Renal cortical epithelial cell (primary cell): ENCODE measurements at regions not wholly inside any gene's neighbourhood (a gene's known extent, or its start where the extent isn't known, plus 50 kb on each side); places are given as distances from the start of the nearest gene placed in this dataset.

Experiments
- DNase-seq: peaks from one replicate; pipeline ENCODE4 v3.0.0-alpha.2; 2011; ENCODE audit warnings: low read depth

DNA sequence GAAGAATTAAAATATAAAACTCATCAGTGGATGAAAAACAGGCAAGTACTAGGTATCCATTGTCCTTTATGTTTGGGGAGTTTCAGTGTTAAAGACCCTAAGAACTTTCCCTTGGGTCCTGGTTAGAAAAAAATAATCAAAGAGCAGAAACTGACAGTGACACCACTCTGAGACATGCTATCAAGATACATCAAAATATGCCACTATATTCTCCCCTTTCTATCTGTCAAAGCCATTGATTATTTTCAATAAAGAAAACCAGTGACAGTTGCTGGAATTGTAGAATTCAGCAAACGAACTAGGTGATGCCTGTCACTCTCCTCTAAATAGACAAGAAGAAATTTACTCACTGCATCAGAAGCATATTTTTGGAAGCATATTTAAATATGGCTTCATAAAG is 496.7 kb upstream of the CFAP20DC start:
- DNase-seq: no peak

DNA sequence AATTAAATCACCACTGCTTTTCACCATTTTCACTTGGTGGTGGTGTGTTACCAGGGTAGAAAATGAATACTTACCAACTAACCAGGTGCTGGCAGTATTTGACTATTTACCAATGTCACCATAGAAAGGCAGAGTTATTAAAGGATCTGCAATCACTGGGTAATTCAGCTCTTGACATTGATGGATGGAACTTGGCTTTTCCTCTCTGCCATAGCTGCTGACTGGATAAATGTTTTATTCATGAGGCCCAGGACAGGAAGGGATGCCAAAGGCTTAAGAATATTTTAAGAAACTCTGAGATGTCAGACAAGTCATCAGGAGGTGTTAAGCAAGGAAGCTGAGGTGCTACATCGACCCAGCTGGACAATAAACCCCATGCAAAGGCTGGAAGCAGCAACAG is 495.5 kb upstream of the CFAP20DC start:
- DNase-seq: peak; percentile 85

DNA sequence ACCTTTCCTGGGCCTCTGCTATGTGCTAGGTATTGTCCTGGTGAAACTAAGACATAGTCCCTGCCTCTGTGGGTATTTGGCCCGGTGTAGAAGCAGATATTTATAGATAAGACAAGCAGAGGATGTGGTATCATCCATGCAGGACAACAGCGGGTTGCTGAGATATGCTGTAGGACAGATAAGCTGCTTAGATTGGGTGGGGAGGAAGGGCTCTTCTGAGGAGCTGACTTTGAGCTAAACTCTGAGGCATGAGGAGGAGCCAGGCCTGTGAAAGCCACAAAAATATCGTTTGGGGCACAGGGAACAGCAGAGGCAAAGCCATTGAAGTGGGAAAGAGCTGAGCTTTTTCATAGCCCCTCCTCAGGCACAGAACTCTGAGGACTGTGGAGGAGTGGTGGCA is 492.5 kb upstream of the CFAP20DC start:
- DNase-seq: no peak

DNA sequence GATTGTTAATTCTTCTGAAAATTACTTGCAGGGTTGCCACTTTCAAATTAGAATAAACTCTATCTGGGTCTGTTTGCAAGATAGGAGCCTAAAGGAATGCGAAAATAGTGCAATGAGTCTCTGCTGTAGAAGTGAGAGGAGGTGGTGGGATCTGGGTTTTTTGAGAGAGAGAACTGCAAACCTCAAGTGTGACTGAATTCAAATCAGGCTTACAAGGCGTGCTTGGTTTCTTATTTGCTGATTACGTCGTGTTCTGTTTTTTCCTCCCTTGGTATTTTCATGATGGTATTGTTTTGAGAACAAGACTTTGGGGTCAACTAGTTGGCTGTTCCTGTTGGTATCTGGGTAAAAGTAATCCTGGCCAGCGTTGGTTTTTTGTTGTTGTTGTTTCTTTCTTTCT is 490.9 kb upstream of the CFAP20DC start:
- no peak for DNase-seq

DNA sequence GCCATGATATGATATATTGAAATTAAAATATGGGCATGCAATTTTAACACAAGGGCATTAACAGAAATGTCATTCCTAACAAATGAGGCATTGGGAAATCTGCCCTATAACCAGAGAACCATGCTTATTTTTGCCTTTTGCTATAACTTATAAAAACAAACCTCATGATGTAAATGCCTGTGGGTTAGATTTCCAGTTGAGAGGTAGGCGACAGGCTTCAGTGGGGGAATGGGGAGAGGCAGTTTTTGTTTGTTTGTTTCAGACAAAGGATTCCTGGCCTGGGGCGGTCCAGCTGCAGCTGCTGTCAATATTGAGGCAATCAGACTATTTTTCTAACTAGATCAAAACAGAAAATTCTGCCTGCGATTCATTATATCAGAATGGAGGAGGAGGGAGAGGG is 490.4 kb upstream of the CFAP20DC start:
- DNase-seq: no peak

GRCh38 chr3:59538753-59539432 is 489.1 kb upstream of the CFAP20DC start:
- DNase-seq: no peak

DNA sequence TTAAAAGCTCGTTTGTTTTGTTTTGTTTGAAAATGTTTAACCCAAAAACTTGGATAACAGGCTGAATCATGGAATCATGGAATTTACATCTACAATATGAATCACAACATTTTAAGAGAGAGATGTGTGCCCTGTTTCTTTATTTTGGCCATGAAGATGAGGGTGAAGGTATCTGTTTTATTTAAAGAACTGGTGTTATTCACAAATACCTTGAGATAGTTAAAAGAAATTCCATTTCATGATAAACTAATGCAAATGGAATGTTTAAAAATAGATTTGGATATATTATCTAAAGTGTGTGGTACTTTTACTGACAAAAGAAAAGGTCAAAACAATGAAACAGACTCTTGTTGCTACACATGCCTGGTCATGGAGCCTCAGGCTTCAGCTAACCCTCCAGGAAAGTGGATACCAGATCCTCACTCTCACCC is 486.0 kb upstream of the CFAP20DC start:
- peak; percentile 82 for DNase-seq

DNA sequence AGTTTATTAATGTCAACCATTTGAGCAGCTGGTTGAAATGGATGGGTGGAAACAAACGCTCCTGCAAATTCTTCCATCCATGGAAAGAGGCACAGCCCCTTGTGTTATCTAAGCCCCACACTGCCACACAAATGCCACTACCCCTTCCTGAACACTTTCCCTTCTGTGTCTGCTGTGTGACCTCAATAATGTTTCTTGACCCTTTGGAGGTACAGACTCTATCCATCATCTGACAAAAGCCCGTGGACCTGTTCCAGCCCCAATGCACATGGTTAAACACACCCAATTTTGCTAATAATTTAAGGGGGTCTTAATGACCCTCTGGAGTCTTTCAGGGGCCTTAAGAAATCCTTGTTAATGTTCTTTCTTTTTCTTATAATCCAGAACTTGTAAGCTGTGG is 482.2 kb upstream of the CFAP20DC start:
- no peak for DNase-seq

DNA sequence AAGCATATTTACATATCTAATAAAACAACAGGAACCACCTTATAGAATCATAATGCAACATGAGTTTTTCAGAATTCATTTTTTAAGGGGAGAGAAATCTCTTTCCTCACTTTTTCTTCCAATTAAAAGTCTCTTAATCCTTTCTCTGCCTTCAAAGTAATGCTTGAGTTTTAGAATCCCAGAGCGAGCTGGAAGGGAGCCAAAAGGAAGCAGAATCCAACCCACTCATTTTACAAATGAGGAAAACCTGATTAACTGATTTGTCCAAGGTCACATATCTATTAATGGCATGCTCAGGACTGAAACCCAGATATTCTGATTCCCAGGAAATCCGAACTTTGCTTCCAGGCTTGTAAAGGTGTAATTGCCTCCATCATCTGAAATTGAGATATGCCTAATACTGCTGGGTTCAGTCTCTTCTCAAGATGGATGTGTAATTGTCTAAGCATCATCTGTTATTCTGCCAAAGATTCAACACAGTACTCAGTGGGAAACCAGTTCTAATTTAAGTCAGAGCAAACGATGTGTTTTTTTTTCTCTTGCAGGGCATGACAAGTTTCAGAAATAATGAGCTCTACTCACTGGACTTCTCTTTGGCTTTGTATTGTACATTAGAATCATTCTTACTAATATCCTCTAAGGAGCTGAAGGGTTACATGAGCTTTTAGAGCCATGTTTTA is 481.4 kb upstream of the CFAP20DC start:
- no peak for DNase-seq

- no peak for DNase-seq
These were observed 478.4 kb upstream of the CFAP20DC start for GRCh38 chr3:59528251-59528650.

DNA sequence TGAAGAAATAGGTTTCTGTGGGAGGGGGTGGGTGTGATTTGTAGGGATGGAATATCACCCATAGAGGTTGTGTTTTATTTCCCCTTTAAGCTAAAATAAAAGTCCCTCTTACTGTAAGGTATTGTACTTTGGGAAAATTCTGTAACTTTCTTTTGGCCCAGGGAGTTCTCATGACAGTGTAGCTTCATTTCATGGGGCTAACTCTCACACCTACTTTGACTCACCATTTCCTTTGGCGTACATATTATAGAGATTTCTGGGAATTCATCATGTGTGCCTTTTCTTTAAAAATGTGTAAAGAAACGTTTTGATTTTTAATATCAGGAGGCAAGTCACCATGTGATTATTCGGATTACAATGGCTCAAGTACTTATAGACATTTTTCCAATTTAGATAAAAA is 477.7 kb upstream of the CFAP20DC start:
- no peak for DNase-seq

GRCh38 chr3:59526999-59527398 is 477.2 kb upstream of the CFAP20DC start:
- no peak for DNase-seq

- peak; percentile 26 for DNase-seq
These were observed 472.7 kb upstream of the CFAP20DC start for GRCh38 chr3:59522550-59522949.

- DNase-seq: no peak
These were observed 469.3 kb upstream of the CFAP20DC start for GRCh38 chr3:59519094-59519493.

DNA sequence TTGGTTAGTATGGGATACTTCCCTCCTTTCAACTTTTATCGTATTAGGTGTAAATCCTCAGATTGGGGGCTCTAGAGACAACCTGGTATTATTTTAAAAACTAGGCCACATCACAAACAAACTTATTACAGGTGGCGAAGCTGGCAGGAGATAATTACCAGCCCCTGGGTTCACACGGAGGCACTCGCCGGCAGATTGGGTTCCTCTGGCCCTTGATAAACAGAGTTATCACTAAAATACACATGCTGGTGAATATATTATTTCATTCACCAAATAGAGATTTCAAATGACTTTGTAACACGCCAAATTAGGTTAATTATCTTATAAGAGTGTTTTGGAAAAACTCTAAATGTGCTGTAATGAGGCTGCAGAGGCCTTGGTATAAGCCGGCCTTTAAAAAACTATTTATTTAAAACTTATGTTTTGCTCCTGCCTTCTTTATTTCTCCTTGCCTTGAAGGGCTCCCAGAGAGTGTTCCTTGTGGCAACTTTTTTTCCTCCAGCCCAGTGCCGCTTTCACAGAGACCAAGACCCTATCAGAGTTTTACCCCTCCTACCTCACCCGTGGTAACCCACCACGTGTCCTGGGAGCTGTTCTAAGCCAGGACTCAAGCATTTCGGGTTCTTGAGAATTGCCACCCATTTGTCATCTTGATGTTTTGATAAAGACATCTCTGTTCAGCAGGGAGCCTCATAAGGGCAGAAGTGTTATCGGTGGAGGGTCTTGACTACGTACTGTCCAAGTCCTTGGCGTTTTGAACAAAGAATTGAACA is 468.6 kb upstream of the CFAP20DC start:
- DNase-seq: no peak

DNA sequence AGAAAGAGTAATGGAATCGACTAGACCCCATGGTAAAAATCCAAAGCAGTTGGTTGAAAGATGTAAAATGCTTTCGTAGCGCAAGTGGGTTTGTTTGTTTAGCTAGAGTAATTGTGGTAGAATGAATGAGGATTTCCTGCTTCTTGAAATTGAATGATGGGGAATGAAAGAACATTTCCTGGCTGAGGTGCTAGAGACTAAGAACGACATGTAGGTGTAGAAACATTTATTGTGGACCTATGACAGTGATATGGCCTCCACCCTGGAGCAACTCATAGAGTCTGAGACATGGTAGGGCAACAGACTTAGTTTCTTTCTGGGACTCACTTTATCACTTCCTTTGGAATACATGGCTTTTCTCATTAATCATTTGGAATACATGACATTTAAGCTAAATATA is 467.6 kb upstream of the CFAP20DC start:
- no peak for DNase-seq

GRCh38 chr3:59515966-59516365 is 466.1 kb upstream of the CFAP20DC start:
- no peak for DNase-seq

DNA sequence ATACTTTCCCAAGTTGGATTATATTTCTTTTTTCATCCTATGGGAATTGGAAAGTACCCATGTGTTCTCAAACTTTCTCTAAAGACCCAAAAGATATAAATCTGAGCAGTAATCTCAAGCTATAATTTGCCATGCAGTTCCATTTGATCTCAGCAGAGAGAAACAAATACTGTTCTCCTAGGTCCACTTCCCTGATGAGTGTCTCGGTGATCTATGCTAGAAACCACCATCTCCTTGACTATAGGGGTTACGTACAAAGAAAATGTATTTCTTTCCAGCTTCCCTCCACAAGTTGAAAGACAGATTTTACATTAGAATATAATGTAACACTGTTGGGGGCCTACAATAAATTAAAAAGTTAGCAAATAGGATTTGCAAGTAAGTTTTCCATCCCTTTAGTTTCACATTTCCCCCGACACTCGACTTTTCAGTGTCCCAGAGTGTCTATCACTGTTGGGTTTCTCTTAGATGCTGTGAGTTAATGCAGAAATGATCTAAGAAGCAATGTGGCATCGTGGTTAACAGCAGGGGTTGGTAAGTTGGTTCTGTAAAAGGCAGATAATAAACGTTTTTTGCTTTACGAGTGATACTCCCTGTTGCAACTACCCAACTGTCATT is 465.1 kb upstream of the CFAP20DC start:
- DNase-seq: no peak

- DNase-seq: no peak
These were observed 463.7 kb upstream of the CFAP20DC start for GRCh38 chr3:59513570-59513969.

GRCh38 chr3:59512066-59512465 is 462.2 kb upstream of the CFAP20DC start:
- DNase-seq: no peak

DNA sequence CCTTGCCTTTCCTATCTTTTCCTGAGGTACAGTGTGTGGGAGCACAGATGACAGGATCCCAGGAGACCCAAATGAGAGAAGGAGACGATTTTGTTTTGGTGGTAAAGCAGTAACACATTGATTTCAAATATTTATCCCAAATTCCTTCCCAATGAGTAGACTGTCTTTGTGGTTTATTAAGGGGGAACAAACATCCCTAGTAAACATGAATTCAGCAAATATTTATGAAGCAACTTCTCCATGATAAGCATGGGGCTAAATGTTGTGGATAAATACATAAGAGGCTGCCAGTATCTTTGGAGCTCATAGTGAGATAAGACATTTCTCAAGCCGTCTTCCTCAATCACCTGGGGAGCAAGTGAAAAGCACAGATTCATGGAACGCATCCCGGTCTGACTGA is 460.8 kb upstream of the CFAP20DC start:
- peak; percentile 39 for DNase-seq

DNA sequence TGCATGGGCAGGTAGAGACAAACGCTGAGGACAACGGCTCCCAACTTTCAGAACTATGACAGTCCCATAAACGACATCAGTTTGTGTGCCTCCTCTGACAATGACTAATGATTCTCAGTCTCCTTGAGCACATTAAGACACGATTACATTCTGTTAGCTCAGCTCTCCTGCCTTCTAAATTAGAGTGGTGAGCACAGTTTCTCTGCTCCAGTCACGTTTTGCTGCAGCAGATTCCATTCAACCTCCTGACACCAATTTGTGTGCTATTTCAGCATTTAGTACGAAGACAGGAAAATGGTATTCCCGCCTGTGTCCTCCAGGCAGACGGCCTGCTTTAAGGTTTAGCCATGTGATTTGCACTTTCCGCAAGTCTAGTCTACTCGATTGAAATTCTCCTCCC is 458.4 kb upstream of the CFAP20DC start:
- no peak for DNase-seq

GRCh38 chr3:59506191-59506590 is 456.4 kb upstream of the CFAP20DC start:
- DNase-seq: peak; percentile 32
